H9 (cell line): ENCODE measurements at regions not wholly inside any gene's neighbourhood (a gene's known extent, or its start where the extent isn't known, plus 50 kb on each side); places are given as distances from the start of the nearest gene placed in this dataset.

Experiments
- DNase-seq: peaks from one replicate; pipeline ENCODE4 v3.0.0-alpha.2; 2017
- H2AFZ ChIP-seq: one replicate; pipeline ENCODE4 v1.6.1; 2013; ENCODE audit warnings: mild to moderate bottlenecking, low read length, control low read depth, moderate library complexity
- H2AK5ac ChIP-seq: 2 replicates; pipeline ENCODE4 v1.6.1; 2013; ENCODE audit warnings: low read length, control low read depth, mixed read lengths; ENCODE audit not compliant: insufficient read length
- H2BK120ac ChIP-seq: one replicate; pipeline ENCODE4 v1.6.1; 2013; ENCODE audit warnings: low read depth, mild to moderate bottlenecking, low read length, control low read depth, inconsistent platforms; ENCODE audit not compliant: poor library complexity, severe bottlenecking
- H2BK12ac ChIP-seq: 2 replicates; pipeline ENCODE4 v1.6.1; 2013; ENCODE audit warnings: low read length, control low read depth, mixed read lengths, low read depth; ENCODE audit not compliant: insufficient read length
- H2BK15ac ChIP-seq: 2 replicates; pipeline ENCODE4 v1.6.1; 2013; ENCODE audit warnings: low read depth, low read length, control low read depth
- H2BK20ac ChIP-seq: one replicate; pipeline ENCODE4 v1.6.1; 2013; ENCODE audit warnings: low read depth, mild to moderate bottlenecking, low read length, control low read depth, inconsistent platforms; ENCODE audit not compliant: poor library complexity, severe bottlenecking
- H2BK5ac ChIP-seq: 2 replicates; pipeline ENCODE4 v1.6.1; 2013; ENCODE audit warnings: low read length, control low read depth, mixed read lengths; ENCODE audit not compliant: insufficient read length
- H3K14ac ChIP-seq: 2 replicates; pipeline ENCODE4 v1.6.1; 2013; ENCODE audit warnings: low read length, control low read depth; ENCODE audit not compliant: insufficient read depth
- H3K18ac ChIP-seq: 2 replicates; pipeline ENCODE4 v1.6.1; 2013; ENCODE audit warnings: low read depth, mild to moderate bottlenecking, mixed read lengths, low read length, control low read depth; ENCODE audit not compliant: insufficient read length
- H3K23ac ChIP-seq: 2 replicates; pipeline ENCODE4 v1.6.1; 2013; ENCODE audit warnings: low read length, control low read depth, mixed read lengths, low read depth; ENCODE audit not compliant: insufficient read length
- H3K23me2 ChIP-seq: 2 replicates; pipeline ENCODE4 v1.6.1; 2013; ENCODE audit warnings: low read depth, mild to moderate bottlenecking, mixed read lengths, low read length, control low read depth; ENCODE audit not compliant: insufficient read length, poor library complexity, severe bottlenecking
- H3K27ac ChIP-seq: 2 replicates; pipeline ENCODE4 v1.5.1; 2013; ENCODE audit warnings: low read length, control low read depth, mixed read lengths, low read depth; ENCODE audit not compliant: insufficient read length
- H3K27me3 ChIP-seq: 2 replicates; pipeline ENCODE4 v1.6.1; 2013; ENCODE audit warnings: low read length, control low read depth, inconsistent platforms; ENCODE audit not compliant: insufficient read depth
- H3K4ac ChIP-seq: 2 replicates; pipeline ENCODE4 v1.6.1; 2013; ENCODE audit warnings: low read depth, mild to moderate bottlenecking, control low read depth, inconsistent platforms, low read length, moderate library complexity
- H3K4me1 ChIP-seq: 2 replicates; pipeline ENCODE4 v1.6.1; 2013; ENCODE audit warnings: low read length, control low read depth, inconsistent platforms; ENCODE audit not compliant: insufficient read depth
- H3K4me2 ChIP-seq: 2 replicates; pipeline ENCODE4 v1.6.1; 2013; ENCODE audit warnings: low read length, control low read depth, mixed read lengths; ENCODE audit not compliant: insufficient read length, insufficient read depth
- H3K56ac ChIP-seq: 2 replicates; pipeline ENCODE4 v1.6.1; 2013; ENCODE audit warnings: low read depth, mild to moderate bottlenecking, mixed read lengths, low read length, control low read depth; ENCODE audit not compliant: insufficient read length
- H3K79me1 ChIP-seq: 2 replicates; pipeline ENCODE4 v1.6.1; 2013; ENCODE audit warnings: low read depth, mild to moderate bottlenecking, moderate library complexity, low read length, control low read depth, inconsistent platforms; ENCODE audit not compliant: insufficient read depth, poor library complexity, severe bottlenecking
- H3K79me2 ChIP-seq: 2 replicates; pipeline ENCODE4 v1.6.1; 2013; ENCODE audit warnings: low read length, control low read depth, inconsistent platforms; ENCODE audit not compliant: insufficient read depth
- H3K9ac ChIP-seq: 2 replicates; pipeline ENCODE4 v1.6.1; 2013; ENCODE audit warnings: low read length, control low read depth, mixed read lengths; ENCODE audit not compliant: insufficient read length; ENCODE audit errors: extremely low read depth
- H3K9me3 ChIP-seq: one replicate; pipeline ENCODE4 v1.6.1; 2013; ENCODE audit warnings: low read depth, low read length, inconsistent platforms; ENCODE audit not compliant: control insufficient read depth
- H3T11ph ChIP-seq: one replicate; pipeline ENCODE4 v1.6.1; 2013; ENCODE audit warnings: mild to moderate bottlenecking, low read length, control low read depth, inconsistent platforms
- H4K20me1 ChIP-seq: one replicate; pipeline ENCODE4 v1.6.1; 2013; ENCODE audit not compliant: control insufficient read depth, insufficient read length, insufficient read depth
- H4K5ac ChIP-seq: 2 replicates; pipeline ENCODE4 v1.6.1; 2013; ENCODE audit warnings: low read depth, mild to moderate bottlenecking, mixed read lengths, low read length, control low read depth; ENCODE audit not compliant: insufficient read length
- H4K8ac ChIP-seq: replicated peaks from 2 replicates; pipeline ENCODE4 v1.6.1; 2013; ENCODE audit warnings: low read length, control low read depth, mixed read lengths, low read depth; ENCODE audit not compliant: insufficient read length
- H4K91ac ChIP-seq: 2 replicates; pipeline ENCODE4 v1.6.1; 2013; ENCODE audit warnings: low read depth, mild to moderate bottlenecking, moderate library complexity, mixed read lengths, low read length, control low read depth; ENCODE audit not compliant: insufficient read length
- H3K27ac Mint-ChIP-seq, 3 experiments: 2 replicates in 2 of 3; 3 replicates in 1 of 3; pipeline ENCODE4 v1.8.0; 2020 to 2021; ENCODE audit warnings: mixed read lengths in 3 of 3, mild to moderate bottlenecking in 1 of 3, moderate library complexity in 1 of 3
- H3K27me3 Mint-ChIP-seq: 2 replicates; pipeline ENCODE4 v1.8.0; 2021; ENCODE audit warnings: low read depth, mild to moderate bottlenecking, moderate library complexity, mixed read lengths
- H3K36me3 Mint-ChIP-seq, 3 experiments: 2 replicates in 2 of 3; 3 replicates in 1 of 3; pipeline ENCODE4 v1.8.0; 2020 to 2021; ENCODE audit warnings: low read depth in 3 of 3, mixed read lengths in 3 of 3; ENCODE audit not compliant: insufficient read depth in 1 of 3
- H3K4me1 Mint-ChIP-seq, 2 experiments: 2 replicates each; pipeline ENCODE4 v1.8.0; 2020; ENCODE audit warnings: mixed read lengths in 2 of 2
- H3K4me3 Mint-ChIP-seq, 2 experiments: 2 replicates in 1 of 2; 3 replicates in 1 of 2; pipeline ENCODE4 v1.8.0; 2020 to 2021; ENCODE audit warnings: mild to moderate bottlenecking in 2 of 2, mixed read lengths in 2 of 2, moderate library complexity in 1 of 2
- H3K9me3 Mint-ChIP-seq, 2 experiments: 2 replicates in 1 of 2; 3 replicates in 1 of 2; pipeline ENCODE4 v1.8.0; 2020; ENCODE audit warnings: mild to moderate bottlenecking in 2 of 2, mixed read lengths in 2 of 2, moderate library complexity in 1 of 2
- WGBS: extraction: QIAGEN DNeasy Blood & Tissue Kit; methylation state at CpG from one replicate; pipeline ENCODE4 v1.1.7; 2013; ENCODE audit warnings: missing lambda C conversion rate, low lambda C conversion rate, mixed read lengths; ENCODE audit not compliant: insufficient read length; ENCODE audit errors: extremely low coverage; 5-methylcytosine and 5-hydroxymethylcytosine counted together
- TF ChIP-seq, protein P1 (sequence below): fragments of 200-600 bp; sonication (generic); conservative IDR thresholded peaks from 3 replicates; pipeline ENCODE4 v1.8.0; 2021; ENCODE audit warnings: antibody characterized with exemption, mild to moderate bottlenecking

DNA sequence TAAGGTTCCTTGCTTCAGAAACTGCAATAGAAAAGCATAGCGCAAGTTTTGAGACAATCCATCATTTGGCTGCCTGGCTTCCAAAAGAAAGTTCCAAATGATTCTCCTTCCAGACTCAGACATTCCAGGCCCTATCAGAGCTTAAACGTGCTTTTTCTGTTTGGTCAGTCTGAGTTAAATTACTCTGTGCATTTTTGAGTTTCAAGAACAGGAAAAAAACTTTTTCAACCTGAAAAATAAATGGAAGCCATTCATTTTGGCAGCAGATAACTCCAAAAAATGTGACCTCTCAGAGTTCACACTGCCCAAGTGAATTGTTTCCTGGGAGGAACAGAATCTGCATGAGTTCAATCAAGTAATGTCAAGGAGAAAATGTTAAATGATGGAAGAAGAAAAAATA is 354.2 kb downstream of the CXCL12 start:
- Histone ChIP-seq H2BK120ac (no peak overlapping the region), H2AK5ac (no peak overlapping the region), H2BK5ac (no peak overlapping the region), H4K20me1 (no peaks in the 10 kb centered on the region), H3K14ac (no peak overlapping the region), H3K27me3 (no peaks in the 10 kb centered on the region), H4K8ac (no peak overlapping the region), H3K4me2 (no peak overlapping the region), H3K4ac (no peak overlapping the region), H3K9me3 (no peaks in the 10 kb centered on the region), H3K56ac (no peak overlapping the region), H3K79me1 (no peaks in the 10 kb centered on the region), H2BK20ac (no peak overlapping the region), H3T11ph (no peak overlapping the region), H3K27ac (no peak overlapping the region), H2BK15ac (no peak overlapping the region), H3K9ac (no peak overlapping the region), H4K91ac (no peak overlapping the region), H3K79me2 (no peaks in the 10 kb centered on the region), H3K18ac (no peak overlapping the region), H2BK12ac (no peak overlapping the region), H3K23ac (no peak overlapping the region), H3K4me1 (no peaks in the 10 kb centered on the region), H4K5ac (no peak overlapping the region), H3K23me2 (no peaks in the 10 kb centered on the region), H2AFZ (no peak overlapping the region)
- WGBS: no CpG with 5 or more reads among the region's 2 CpGs
- Mint-ChIP-seq H3K4me1 (peaks cover 4 to 5% of the 10 kb centered on the region in 2 experiments), H3K27me3 (peaks cover 2% of the 10 kb centered on the region), H3K27ac (no peak overlapping the region), H3K9me3 (no peaks in the 10 kb centered on the region; a peak in 1 of 5 replicates), H3K36me3 (no peaks in the 10 kb centered on the region), H3K4me3 (no peak overlapping the region)
- TF ChIP-seq, protein P1, sequence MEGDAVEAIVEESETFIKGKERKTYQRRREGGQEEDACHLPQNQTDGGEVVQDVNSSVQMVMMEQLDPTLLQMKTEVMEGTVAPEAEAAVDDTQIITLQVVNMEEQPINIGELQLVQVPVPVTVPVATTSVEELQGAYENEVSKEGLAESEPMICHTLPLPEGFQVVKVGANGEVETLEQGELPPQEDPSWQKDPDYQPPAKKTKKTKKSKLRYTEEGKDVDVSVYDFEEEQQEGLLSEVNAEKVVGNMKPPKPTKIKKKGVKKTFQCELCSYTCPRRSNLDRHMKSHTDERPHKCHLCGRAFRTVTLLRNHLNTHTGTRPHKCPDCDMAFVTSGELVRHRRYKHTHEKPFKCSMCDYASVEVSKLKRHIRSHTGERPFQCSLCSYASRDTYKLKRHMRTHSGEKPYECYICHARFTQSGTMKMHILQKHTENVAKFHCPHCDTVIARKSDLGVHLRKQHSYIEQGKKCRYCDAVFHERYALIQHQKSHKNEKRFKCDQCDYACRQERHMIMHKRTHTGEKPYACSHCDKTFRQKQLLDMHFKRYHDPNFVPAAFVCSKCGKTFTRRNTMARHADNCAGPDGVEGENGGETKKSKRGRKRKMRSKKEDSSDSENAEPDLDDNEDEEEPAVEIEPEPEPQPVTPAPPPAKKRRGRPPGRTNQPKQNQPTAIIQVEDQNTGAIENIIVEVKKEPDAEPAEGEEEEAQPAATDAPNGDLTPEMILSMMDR: no peak
- no peak for DNase-seq
